H1 (cell line): ENCODE measurements at regions not wholly inside any gene's neighbourhood (a gene's known extent, or its start where the extent isn't known, plus 50 kb on each side); places are given as distances from the start of the nearest gene placed in this dataset.

Experiments
- BACH1 ChIP-seq: IDR thresholded peaks from 2 replicates; pipeline ENCODE4 v1.6.1; 2012; ENCODE audit warnings: low read length, improper control_type of control experiment
- JUND ChIP-seq: IDR thresholded peaks from 2 replicates; pipeline ENCODE4 v1.6.1; 2011; ENCODE audit warnings: mild to moderate bottlenecking, improper control_type of control experiment, low read length
- PHF8 ChIP-seq: fragments of 200-600 bp; sonication (generic); conservative IDR thresholded peaks from 2 replicates; pipeline ENCODE4 v1.7.1; 2012; ENCODE audit warnings: low read depth, mild to moderate bottlenecking, inconsistent platforms, low read length, moderate library complexity
- POU5F1 ChIP-seq: IDR thresholded peaks from 2 replicates; pipeline ENCODE4 v1.6.1; 2011; ENCODE audit warnings: low read depth, mild to moderate bottlenecking, low read length, moderate library complexity
- SIX5 ChIP-seq: IDR thresholded peaks from 2 replicates; pipeline ENCODE4 v1.6.1; 2011; ENCODE audit warnings: mild to moderate bottlenecking, low read depth, low read length
- SUZ12 ChIP-seq: fragments of 200-600 bp; sonication (generic); IDR thresholded peaks from 2 replicates; pipeline ENCODE4 v1.6.1; 2012; ENCODE audit warnings: mild to moderate bottlenecking, inconsistent platforms, low read length, moderate library complexity, mixed read lengths
- USF2 ChIP-seq: IDR thresholded peaks from 2 replicates; pipeline ENCODE4 v1.6.1; 2011; ENCODE audit warnings: low read length, improper control_type of control experiment

DNA sequence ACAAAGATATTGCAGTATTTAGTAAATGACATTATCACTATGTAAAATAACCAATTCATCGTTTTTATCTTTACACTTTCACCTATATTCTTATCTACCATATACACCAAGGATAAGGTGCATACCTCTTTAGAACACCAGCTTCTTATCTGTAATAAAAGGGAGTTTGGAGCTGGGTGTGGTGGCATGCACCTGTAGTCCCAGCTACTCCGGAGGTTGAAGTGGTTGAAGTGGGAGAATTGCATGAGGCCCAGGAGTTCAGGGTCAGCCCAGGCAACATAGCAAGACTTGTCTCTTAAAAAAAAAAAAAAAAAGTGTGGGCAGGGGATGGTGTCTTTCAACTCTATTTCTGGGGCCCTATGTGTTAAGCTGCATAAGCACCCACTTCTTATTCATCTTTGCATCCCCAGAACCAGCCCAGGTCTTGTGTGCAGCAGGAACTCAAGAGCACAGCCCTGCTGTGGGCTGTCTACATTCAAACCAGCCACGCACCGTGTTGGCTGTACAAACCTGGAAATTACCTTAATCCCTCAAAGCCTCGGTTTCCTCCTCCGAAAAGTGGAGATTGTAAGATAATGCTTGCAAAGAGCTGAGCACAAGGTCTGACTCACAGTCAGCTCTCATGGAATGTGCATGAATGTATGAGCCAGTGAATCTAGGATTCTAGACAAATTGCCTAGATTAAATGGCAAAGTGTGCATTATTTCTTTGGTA lies 256.6 kb upstream of the FOXN3 start (continued):
- TF ChIP-seq USF2 (no peak), SUZ12 (no peak), POU5F1 (no peak), BACH1 (no peak), SIX5 (no peak), JUND (no peak), PHF8 (no peak)
